ENCODE measurements at regions not wholly inside any gene's neighbourhood (a gene's known extent, or its start where the extent isn't known, plus 50 kb on each side); places are given as distances from the start of the nearest gene placed in this dataset.

GRCh38 chr6:21354805-21355238 lies 238.7 kb upstream of the SOX4 start:
- Histone ChIP-seq H3K9me3 (ENCODE audit: low read length) (no peaks in the 10 kb centered on the region), H3K9ac (ENCODE audit: low read length) (no peak overlapping the region), H3K27me3 (ENCODE audit: insufficient read depth, low read length) (no peaks in the 10 kb centered on the region), H3K4me2 (ENCODE audit: low read length) (no peak overlapping the region), H3K27ac (ENCODE audit: low read depth, low read length, poor library complexity, severe bottlenecking) (no peak overlapping the region), H3K36me3 (ENCODE audit: insufficient read depth, low read length) (no peaks in the 10 kb centered on the region), H4K20me1 (ENCODE audit: insufficient read depth, low read length) (no peaks in the 10 kb centered on the region), H3K9me2 (ENCODE audit: low read depth, low read length) (no peaks in the 10 kb centered on the region), H2AFZ (ENCODE audit: low read length) (no peak overlapping the region), H3K4me3 (ENCODE audit: low read depth, low read length, poor library complexity, severe bottlenecking) (no peak overlapping the region), H3K4me1 (ENCODE audit: insufficient read depth, low read length, severe bottlenecking) (no peaks in the 10 kb centered on the region), H3F3A (ENCODE audit: insufficient read depth, low read length) (no peaks in the 10 kb centered on the region), H3K79me2 (ENCODE audit: insufficient read depth, low read length) (no peaks in the 10 kb centered on the region)
- TF ChIP-seq, protein P1, sequence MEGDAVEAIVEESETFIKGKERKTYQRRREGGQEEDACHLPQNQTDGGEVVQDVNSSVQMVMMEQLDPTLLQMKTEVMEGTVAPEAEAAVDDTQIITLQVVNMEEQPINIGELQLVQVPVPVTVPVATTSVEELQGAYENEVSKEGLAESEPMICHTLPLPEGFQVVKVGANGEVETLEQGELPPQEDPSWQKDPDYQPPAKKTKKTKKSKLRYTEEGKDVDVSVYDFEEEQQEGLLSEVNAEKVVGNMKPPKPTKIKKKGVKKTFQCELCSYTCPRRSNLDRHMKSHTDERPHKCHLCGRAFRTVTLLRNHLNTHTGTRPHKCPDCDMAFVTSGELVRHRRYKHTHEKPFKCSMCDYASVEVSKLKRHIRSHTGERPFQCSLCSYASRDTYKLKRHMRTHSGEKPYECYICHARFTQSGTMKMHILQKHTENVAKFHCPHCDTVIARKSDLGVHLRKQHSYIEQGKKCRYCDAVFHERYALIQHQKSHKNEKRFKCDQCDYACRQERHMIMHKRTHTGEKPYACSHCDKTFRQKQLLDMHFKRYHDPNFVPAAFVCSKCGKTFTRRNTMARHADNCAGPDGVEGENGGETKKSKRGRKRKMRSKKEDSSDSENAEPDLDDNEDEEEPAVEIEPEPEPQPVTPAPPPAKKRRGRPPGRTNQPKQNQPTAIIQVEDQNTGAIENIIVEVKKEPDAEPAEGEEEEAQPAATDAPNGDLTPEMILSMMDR (IDR thresholded peaks at IDR 0.05; ENCODE audit: low read length): no peak
- no peak for TF ChIP-seq EZH2 (IDR thresholded peaks at IDR 0.05; ENCODE audit: borderline replicate concordance, low read length)

DNA sequence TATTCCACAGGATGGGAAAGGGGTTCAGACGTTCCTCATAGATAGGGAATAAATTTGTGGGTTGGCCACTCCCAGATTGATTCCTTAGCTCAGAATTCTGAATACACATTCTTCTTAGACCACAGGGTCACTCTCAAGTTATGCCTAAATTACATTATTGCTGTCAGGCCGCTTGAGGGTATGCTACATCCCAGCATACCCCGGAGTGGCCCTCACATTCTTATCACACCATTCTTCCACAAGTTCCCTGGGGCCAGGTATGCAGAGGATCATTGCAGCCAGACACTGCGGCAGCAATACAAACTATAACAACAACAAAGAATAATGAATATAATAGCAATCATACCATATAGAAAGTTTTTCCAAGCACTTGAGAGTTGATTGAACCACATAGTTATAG lies 237.9 kb upstream of the SOX4 start:
- Histone ChIP-seq H2AFZ (ENCODE audit: low read length) (no peak overlapping the region), H3K4me3 (ENCODE audit: low read depth, low read length, poor library complexity, severe bottlenecking) (no peak overlapping the region), H3K27ac (ENCODE audit: low read depth, low read length, poor library complexity, severe bottlenecking) (no peak overlapping the region), H3K36me3 (ENCODE audit: insufficient read depth, low read length) (no peaks in the 10 kb centered on the region), H3K9ac (ENCODE audit: low read length) (no peak overlapping the region), H4K20me1 (ENCODE audit: insufficient read depth, low read length) (no peaks in the 10 kb centered on the region), H3F3A (ENCODE audit: insufficient read depth, low read length) (no peaks in the 10 kb centered on the region), H3K79me2 (ENCODE audit: insufficient read depth, low read length) (no peaks in the 10 kb centered on the region), H3K4me2 (ENCODE audit: low read length) (no peak overlapping the region), H3K9me3 (ENCODE audit: low read length) (no peaks in the 10 kb centered on the region), H3K4me1 (ENCODE audit: insufficient read depth, low read length, severe bottlenecking) (no peaks in the 10 kb centered on the region), H3K9me2 (ENCODE audit: low read depth, low read length) (no peaks in the 10 kb centered on the region), H3K27me3 (ENCODE audit: insufficient read depth, low read length) (no peaks in the 10 kb centered on the region)
- TF ChIP-seq, protein P1 (IDR thresholded peaks at IDR 0.05; ENCODE audit: low read length): no peak
- TF ChIP-seq EZH2 (IDR thresholded peaks at IDR 0.05; ENCODE audit: borderline replicate concordance, low read length): no peak

DNA sequence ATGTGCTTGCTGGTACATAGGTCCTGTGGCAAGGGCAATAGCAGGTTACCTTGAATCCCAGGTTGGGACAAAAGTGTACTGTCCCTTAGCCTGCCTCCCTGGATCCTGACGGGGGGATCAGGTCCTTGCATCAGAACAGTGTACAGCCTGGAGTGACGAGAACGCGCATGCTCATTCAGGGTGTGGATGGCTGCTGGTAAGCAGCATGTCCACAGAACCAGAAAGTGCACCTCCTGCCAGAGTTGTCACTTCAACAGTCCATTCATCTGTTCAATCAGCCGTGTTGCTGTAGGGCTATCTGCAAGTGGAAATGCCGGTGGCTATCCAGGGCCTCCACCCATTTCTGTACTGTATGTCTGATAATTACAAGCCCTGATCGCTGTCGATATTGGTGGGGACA lies 236.3 kb upstream of the SOX4 start:
- Histone ChIP-seq H3K9me2 (ENCODE audit: low read depth, low read length) (no peaks in the 10 kb centered on the region), H3K4me2 (ENCODE audit: low read length) (no peak overlapping the region), H3K9ac (ENCODE audit: low read length) (no peak overlapping the region), H3K79me2 (ENCODE audit: insufficient read depth, low read length) (no peaks in the 10 kb centered on the region), H3F3A (ENCODE audit: insufficient read depth, low read length) (no peaks in the 10 kb centered on the region), H3K36me3 (ENCODE audit: insufficient read depth, low read length) (no peaks in the 10 kb centered on the region), H3K27me3 (ENCODE audit: insufficient read depth, low read length) (no peaks in the 10 kb centered on the region), H4K20me1 (ENCODE audit: insufficient read depth, low read length) (no peaks in the 10 kb centered on the region), H3K4me3 (ENCODE audit: low read depth, low read length, poor library complexity, severe bottlenecking) (no peak overlapping the region), H2AFZ (ENCODE audit: low read length) (no peak overlapping the region), H3K9me3 (ENCODE audit: low read length) (no peaks in the 10 kb centered on the region), H3K4me1 (ENCODE audit: insufficient read depth, low read length, severe bottlenecking) (no peaks in the 10 kb centered on the region), H3K27ac (ENCODE audit: low read depth, low read length, poor library complexity, severe bottlenecking) (no peak overlapping the region)
- TF ChIP-seq, protein P1 (IDR thresholded peaks at IDR 0.05; ENCODE audit: low read length): no peak
- no peak for TF ChIP-seq EZH2 (IDR thresholded peaks at IDR 0.05; ENCODE audit: borderline replicate concordance, low read length)

Data from OCI-LY1 (cell line).